Testis (tissue), 2 donors: ENCODE measurements at regions not wholly inside any gene's neighbourhood (a gene's known extent, or its start where the extent isn't known, plus 50 kb on each side); places are given as distances from the start of the nearest gene placed in this dataset.

Experiments
- DNase-seq: peaks from one replicate; pipeline ENCODE4 v3.0.0-alpha.2; 2019
- H3K27ac ChIP-seq, 2 donors: fragments of 200-600 bp; sonication (generic); one replicate each; pipeline ENCODE4 v1.5.1; 2019
- H3K27me3 ChIP-seq: fragments of 200-600 bp; sonication (generic); one replicate; pipeline ENCODE4 v1.5.1; 2019
- H3K36me3 ChIP-seq: fragments of 200-600 bp; sonication (generic); one replicate; pipeline ENCODE4 v1.5.1; 2017; ENCODE audit warnings: low read depth; ENCODE audit errors: missing control alignments
- H3K4me1 ChIP-seq: fragments of 200-600 bp; sonication (generic); one replicate; pipeline ENCODE4 v1.5.1; 2019
- H3K4me3 ChIP-seq, 2 donors: fragments of 200-600 bp; sonication (generic); one replicate each; pipeline ENCODE4 v1.5.1; 2017 to 2019
- H3K9me3 ChIP-seq: fragments of 200-600 bp; sonication (generic); one replicate; pipeline ENCODE4 v1.5.1; 2017
- CTCF ChIP-seq, 3 experiments: fragments of 450-650 bp in 2 of 3; fragments of 200-600 bp in 1 of 3; sonication (generic) in 1 of 3; IDR thresholded peaks; one replicate each; pipeline ENCODE4 v1.5.1; 2016 to 2019; ENCODE audit warnings: antibody characterized with exemption in 3 of 3, mild to moderate bottlenecking in 2 of 3, moderate library complexity in 1 of 3
- POLR2A ChIP-seq: fragments of 450-650 bp; IDR thresholded peaks from one replicate; pipeline ENCODE4 v1.6.1; 2017; ENCODE audit warnings: antibody characterized with exemption, mild to moderate bottlenecking, moderate library complexity
- WGBS, 2 donors: methylation state at CpG; one replicate each; pipeline ENCODE4 v1.1.5; 2018; 5-methylcytosine and 5-hydroxymethylcytosine counted together
- intact Hi-C: fragments of 100-400 bp; cut with DNase I; formaldehyde crosslinking; loops from one replicate; pipeline ENCODE4 v1.15.1; 2023; ENCODE audit warnings: low total_unique reads

DNA sequence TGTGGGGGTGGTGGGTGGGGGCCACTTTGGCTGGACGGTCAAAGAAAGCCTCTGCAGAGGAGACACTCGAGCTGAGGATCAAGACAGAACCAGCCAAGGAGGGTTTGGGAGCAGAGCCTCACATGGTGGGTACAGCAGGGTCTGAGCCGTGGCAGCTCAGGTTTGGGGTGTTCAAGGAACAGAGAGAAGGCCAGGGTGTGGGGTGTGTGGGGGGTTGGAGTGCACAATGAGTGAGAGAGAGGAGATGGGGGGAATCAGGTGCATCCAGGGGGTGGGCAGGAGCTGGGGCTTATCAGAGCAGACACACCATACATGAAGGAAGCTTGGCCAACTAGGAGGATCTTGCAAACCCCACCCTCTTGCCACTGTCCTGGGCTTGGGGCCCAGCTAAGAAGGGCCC is 140.0 kb downstream of the NSG2 start:
- Histone ChIP-seq H3K27me3 (no peaks in the 10 kb centered on the region), H3K27ac (no peak overlapping the region), H3K4me1 (no peaks in the 10 kb centered on the region), H3K4me3 (no peak overlapping the region), H3K36me3 (no peaks in the 10 kb centered on the region), H3K9me3 (no peaks in the 10 kb centered on the region)
- TF ChIP-seq POLR2A (no peak), CTCF (IDR thresholded peaks at IDR 0.05) (no peak)
- WGBS, 2 donors: 84 to 85% methylated on average over 3 of the region's 3 CpGs
- no peak for DNase-seq
- intact Hi-C loops: no loop called here

GRCh38 chr5:174186096-174186695 is 140.7 kb downstream of the NSG2 start:
- Histone ChIP-seq H3K36me3 (no peaks in the 10 kb centered on the region), H3K27ac (no peak overlapping the region), H3K27me3 (no peaks in the 10 kb centered on the region), H3K4me1 (no peaks in the 10 kb centered on the region), H3K9me3 (no peaks in the 10 kb centered on the region), H3K4me3 (no peak overlapping the region)
- whole genome bisulfite sequencing, 2 donors: 84 to 96% methylated on average over 10 of the region's 10 CpGs
- no peak for TF ChIP-seq POLR2A
- no peak for TF ChIP-seq CTCF (IDR thresholded peaks at IDR 0.05)
- no peak for DNase-seq
- intact Hi-C loops: no loop called here

DNA sequence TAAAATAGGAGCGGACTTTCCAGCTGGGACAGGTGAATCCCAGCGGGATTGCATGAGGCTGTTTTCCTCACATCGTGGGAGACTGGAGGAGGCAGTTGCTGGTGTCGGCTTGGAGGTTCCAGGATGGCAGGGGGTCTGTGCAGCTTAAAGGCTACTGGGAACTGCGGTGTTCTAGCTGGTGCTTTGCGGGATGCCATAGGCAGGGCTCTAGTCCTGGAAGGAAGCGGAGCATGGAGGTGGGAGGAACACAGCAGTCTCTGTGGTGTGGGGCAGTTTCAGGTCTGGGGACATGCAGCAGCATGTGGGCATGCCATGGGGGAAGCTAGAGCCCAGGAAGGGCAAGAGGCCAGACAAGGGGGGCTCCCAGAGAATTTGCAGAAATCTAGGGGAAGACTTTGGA is 141.5 kb downstream of the NSG2 start:
- WGBS, 2 donors: 85 to 87% methylated on average over 7 of the region's 7 CpGs
- no peak overlapping the region for H3K4me3 ChIP-seq
- no peaks in the 10 kb centered on the region for H3K4me1 ChIP-seq
- intact Hi-C loops: no loop called here
- H3K27ac ChIP-seq: no peak overlapping the region
- H3K27me3 ChIP-seq: no peaks in the 10 kb centered on the region
- H3K36me3 ChIP-seq: no peaks in the 10 kb centered on the region
- no peak for TF ChIP-seq CTCF (IDR thresholded peaks at IDR 0.05)
- no peak for TF ChIP-seq POLR2A
- no peak for DNase-seq
- H3K9me3 ChIP-seq: no peaks in the 10 kb centered on the region

DNA sequence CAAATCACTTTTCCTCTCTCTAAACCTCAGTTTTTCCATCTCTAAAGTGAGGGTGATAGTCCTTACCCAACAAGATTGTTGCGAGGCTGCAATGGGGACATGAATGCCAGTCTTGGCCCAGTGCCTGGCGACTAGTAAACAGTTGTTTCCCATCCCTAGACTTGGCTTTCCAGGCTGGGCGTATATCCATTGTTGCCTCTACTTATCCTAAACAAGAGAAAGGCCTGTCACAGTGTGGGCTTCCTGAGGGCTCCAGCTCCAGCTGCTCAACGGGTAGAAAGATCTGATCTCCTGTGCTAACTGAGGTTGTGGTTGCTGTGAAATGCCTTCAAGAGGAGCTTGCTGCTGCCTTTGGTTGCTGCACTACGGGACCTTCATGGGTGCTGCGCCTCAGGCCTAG is 142.0 kb downstream of the NSG2 start:
- Histone ChIP-seq H3K4me3 (no peak overlapping the region), H3K9me3 (no peaks in the 10 kb centered on the region), H3K27me3 (no peaks in the 10 kb centered on the region), H3K36me3 (no peaks in the 10 kb centered on the region), H3K4me1 (no peaks in the 10 kb centered on the region), H3K27ac (no peak overlapping the region)
- no peak for DNase-seq
- intact Hi-C loops: no loop called here
- TF ChIP-seq CTCF (IDR thresholded peaks at IDR 0.05) (no peak), POLR2A (no peak)
- WGBS, 2 donors: 89 to 93% methylated on average over 6 of the region's 6 CpGs

DNA sequence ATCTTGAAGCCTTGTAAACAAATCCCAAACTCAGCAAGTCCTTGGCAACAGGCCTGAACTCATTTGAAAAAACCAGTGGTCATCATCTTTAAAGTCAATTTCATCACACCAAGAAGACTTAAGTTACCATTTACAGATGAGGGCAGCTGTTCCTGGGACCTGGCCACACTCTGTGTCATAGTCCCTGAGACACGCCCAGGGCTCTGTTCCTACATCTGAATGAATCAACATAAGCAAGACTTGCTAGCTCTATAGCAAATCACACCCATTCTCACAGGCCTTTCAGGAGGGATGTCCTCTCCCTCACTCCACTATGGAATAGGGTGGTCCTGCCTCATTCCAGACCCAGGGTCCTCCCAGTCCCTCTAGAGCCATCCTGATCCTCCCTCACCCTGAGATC is 142.8 kb downstream of the NSG2 start:
- Histone ChIP-seq H3K9me3 (no peaks in the 10 kb centered on the region), H3K4me3 (no peak overlapping the region), H3K4me1 (no peaks in the 10 kb centered on the region), H3K27me3 (no peaks in the 10 kb centered on the region), H3K27ac (no peak overlapping the region), H3K36me3 (no peaks in the 10 kb centered on the region)
- WGBS, 2 donors: 69 to 88% methylated on average over 1 of the region's 1 CpG
- DNase-seq: peak; percentile 31
- intact Hi-C loops: no loop called here
- TF ChIP-seq CTCF (IDR thresholded peaks at IDR 0.05) (no peak), POLR2A (no peak)
